ES-I3 (cell line): ENCODE measurements at regions not wholly inside any gene's neighbourhood (a gene's known extent, or its start where the extent isn't known, plus 50 kb on each side); places are given as distances from the start of the nearest gene placed in this dataset.

ENCODE experiments used
- H3K36me3 ChIP-seq: 2 replicates; pipeline ENCODE4 v1.6.1; 2013; ENCODE audit warnings: mild to moderate bottlenecking, low read length, control low read depth, moderate library complexity; ENCODE audit not compliant: insufficient read depth
- H3K4me1 ChIP-seq: 2 replicates; pipeline ENCODE4 v1.6.1; 2013; ENCODE audit warnings: mild to moderate bottlenecking, control low read depth, low read length; ENCODE audit not compliant: insufficient read depth
- H3K9ac ChIP-seq: 2 replicates; pipeline ENCODE4 v1.6.1; 2013; ENCODE audit warnings: low read depth, mild to moderate bottlenecking, low read length, moderate library complexity
- H3K9me3 ChIP-seq: 2 replicates; pipeline ENCODE4 v1.6.1; 2013; ENCODE audit warnings: mild to moderate bottlenecking, low read length, moderate library complexity; ENCODE audit not compliant: control insufficient read depth, insufficient read depth

- Histone ChIP-seq H3K9ac (no peak overlapping the region), H3K4me1 (no peaks in the 10 kb centered on the region; the same call in 1 of the 2 replicates), H3K36me3 (no peaks in the 10 kb centered on the region), H3K9me3 (no peaks in the 10 kb centered on the region)
These were observed 308.5 kb upstream of the ADAMTS5 start for GRCh38 chr21:27275294-27275927.

GRCh38 chr21:27269644-27270043 lies 302.8 kb upstream of the ADAMTS5 start:
- Histone ChIP-seq H3K4me1 (peaks cover 9% of the 10 kb centered on the region; the same call in 1 of the 2 replicates), H3K9me3 (no peaks in the 10 kb centered on the region), H3K9ac (no peak overlapping the region), H3K36me3 (no peaks in the 10 kb centered on the region; the same call in 1 of the 2 replicates)

- no peak overlapping the region for H3K9ac ChIP-seq
- no peaks in the 10 kb centered on the region; the same call in 1 of the 2 replicates for H3K36me3 ChIP-seq
- H3K4me1 ChIP-seq: peaks cover 9% of the 10 kb centered on the region; the same call in 1 of the 2 replicates
- H3K9me3 ChIP-seq: no peaks in the 10 kb centered on the region
These were observed 301.4 kb upstream of the ADAMTS5 start for GRCh38 chr21:27268290-27268689.

GRCh38 chr21:27265949-27266348 lies 299.1 kb upstream of the ADAMTS5 start:
- Histone ChIP-seq H3K9ac (no peak overlapping the region), H3K9me3 (no peaks in the 10 kb centered on the region), H3K4me1 (peaks cover 9% of the 10 kb centered on the region; the same call in 1 of the 2 replicates), H3K36me3 (no peaks in the 10 kb centered on the region; the same call in 1 of the 2 replicates)

GRCh38 chr21:27265492-27265891 lies 298.6 kb upstream of the ADAMTS5 start:
- H3K4me1 ChIP-seq: peaks cover 9% of the 10 kb centered on the region; the same call in 1 of the 2 replicates
- no peaks in the 10 kb centered on the region for H3K9me3 ChIP-seq
- H3K9ac ChIP-seq: no peak overlapping the region
- H3K36me3 ChIP-seq: no peaks in the 10 kb centered on the region; the same call in 1 of the 2 replicates

- H3K36me3 ChIP-seq: no peaks in the 10 kb centered on the region
- no peaks in the 10 kb centered on the region for H3K9me3 ChIP-seq
- no peak overlapping the region for H3K9ac ChIP-seq
- H3K4me1 ChIP-seq: no peaks in the 10 kb centered on the region
These were observed 294.8 kb upstream of the ADAMTS5 start for GRCh38 chr21:27261676-27262075.

- Histone ChIP-seq H3K9me3 (no peaks in the 10 kb centered on the region), H3K4me1 (no peaks in the 10 kb centered on the region), H3K9ac (no peak overlapping the region), H3K36me3 (no peaks in the 10 kb centered on the region)
These were observed 293.8 kb upstream of the ADAMTS5 start for GRCh38 chr21:27260728-27261127.

GRCh38 chr21:27258742-27259448 lies 292.0 kb upstream of the ADAMTS5 start:
- Histone ChIP-seq H3K9ac (no peak overlapping the region), H3K4me1 (no peaks in the 10 kb centered on the region), H3K9me3 (no peaks in the 10 kb centered on the region), H3K36me3 (no peaks in the 10 kb centered on the region)

- no peaks in the 10 kb centered on the region for H3K36me3 ChIP-seq
- H3K9ac ChIP-seq: no peak overlapping the region
- no peaks in the 10 kb centered on the region for H3K9me3 ChIP-seq
- H3K4me1 ChIP-seq: no peaks in the 10 kb centered on the region
These were observed 291.1 kb upstream of the ADAMTS5 start for GRCh38 chr21:27257908-27258556.

GRCh38 chr21:27257226-27257625 lies 290.3 kb upstream of the ADAMTS5 start:
- H3K36me3 ChIP-seq: no peaks in the 10 kb centered on the region
- no peak overlapping the region for H3K9ac ChIP-seq
- H3K4me1 ChIP-seq: no peaks in the 10 kb centered on the region
- H3K9me3 ChIP-seq: no peaks in the 10 kb centered on the region

- Histone ChIP-seq H3K9me3 (no peaks in the 10 kb centered on the region), H3K36me3 (no peaks in the 10 kb centered on the region), H3K4me1 (no peaks in the 10 kb centered on the region), H3K9ac (no peak overlapping the region)
These were observed 284.9 kb upstream of the ADAMTS5 start for GRCh38 chr21:27251752-27252151.

- Histone ChIP-seq H3K9me3 (no peaks in the 10 kb centered on the region), H3K36me3 (no peaks in the 10 kb centered on the region), H3K9ac (no peak overlapping the region), H3K4me1 (no peaks in the 10 kb centered on the region)
These were observed 283.5 kb upstream of the ADAMTS5 start for GRCh38 chr21:27250366-27250765.

GRCh38 chr21:27248814-27249213 lies 281.9 kb upstream of the ADAMTS5 start:
- H3K9ac ChIP-seq: no peak overlapping the region
- no peaks in the 10 kb centered on the region for H3K4me1 ChIP-seq
- no peaks in the 10 kb centered on the region for H3K9me3 ChIP-seq
- no peaks in the 10 kb centered on the region for H3K36me3 ChIP-seq

- Histone ChIP-seq H3K9ac (no peak overlapping the region), H3K4me1 (no peaks in the 10 kb centered on the region), H3K36me3 (no peaks in the 10 kb centered on the region), H3K9me3 (no peaks in the 10 kb centered on the region)
These were observed 279.9 kb upstream of the ADAMTS5 start for GRCh38 chr21:27246741-27247140.

GRCh38 chr21:27244776-27245175 lies 277.9 kb upstream of the ADAMTS5 start:
- Histone ChIP-seq H3K9me3 (no peaks in the 10 kb centered on the region), H3K4me1 (no peaks in the 10 kb centered on the region), H3K9ac (no peak overlapping the region), H3K36me3 (no peaks in the 10 kb centered on the region)
